Ascending aorta (tissue), 2 donors: ENCODE measurements at regions not wholly inside any gene's neighbourhood (a gene's known extent, or its start where the extent isn't known, plus 50 kb on each side); places are given as distances from the start of the nearest gene placed in this dataset.

Source experiments
- DNase-seq, 2 donors: peaks; one replicate each; pipeline ENCODE4 v3.0.0-alpha.2; 2019; ENCODE audit warnings: low spot score in 2 of 2
- H3K27ac ChIP-seq, 2 donors: fragments of 200-600 bp; sonication (generic); one replicate each; pipeline ENCODE4 v1.5.1; 2016 to 2017; ENCODE audit warnings: mild to moderate bottlenecking in 1 of 2
- H3K27me3 ChIP-seq: fragments of 200-600 bp; sonication (generic); one replicate; pipeline ENCODE4 v1.5.1; 2017
- H3K36me3 ChIP-seq, 2 donors: fragments of 200-600 bp; sonication (generic); one replicate each; pipeline ENCODE4 v1.5.1; 2016
- H3K4me1 ChIP-seq, 2 donors: fragments of 200-600 bp; sonication (generic); one replicate each; pipeline ENCODE4 v1.5.1; 2016 to 2017; ENCODE audit warnings: mild to moderate bottlenecking in 1 of 2
- H3K4me3 ChIP-seq, 2 donors: fragments of 200-600 bp; sonication (generic); one replicate each; pipeline ENCODE4 v1.5.1; 2016 to 2017; ENCODE audit warnings: mild to moderate bottlenecking in 1 of 2
- H3K9me3 ChIP-seq, 2 donors: fragments of 200-600 bp; sonication (generic); one replicate each; pipeline ENCODE4 v1.5.1; 2016
- intact Hi-C: fragments of 100-400 bp; cut with DNase I; formaldehyde crosslinking; loops from one replicate; pipeline ENCODE4 v1.15.1; 2023
- TF ChIP-seq, protein P1 (sequence below), 3 experiments: fragments of 200-600 bp in 2 of 3; fragments of 450-650 bp in 1 of 3; sonication (generic) in 2 of 3; IDR thresholded peaks; one replicate each; pipeline ENCODE4 v1.5.1; 2016 to 2019; ENCODE audit warnings: antibody characterized with exemption in 3 of 3, mild to moderate bottlenecking in 1 of 3, moderate library complexity in 1 of 3

DNA sequence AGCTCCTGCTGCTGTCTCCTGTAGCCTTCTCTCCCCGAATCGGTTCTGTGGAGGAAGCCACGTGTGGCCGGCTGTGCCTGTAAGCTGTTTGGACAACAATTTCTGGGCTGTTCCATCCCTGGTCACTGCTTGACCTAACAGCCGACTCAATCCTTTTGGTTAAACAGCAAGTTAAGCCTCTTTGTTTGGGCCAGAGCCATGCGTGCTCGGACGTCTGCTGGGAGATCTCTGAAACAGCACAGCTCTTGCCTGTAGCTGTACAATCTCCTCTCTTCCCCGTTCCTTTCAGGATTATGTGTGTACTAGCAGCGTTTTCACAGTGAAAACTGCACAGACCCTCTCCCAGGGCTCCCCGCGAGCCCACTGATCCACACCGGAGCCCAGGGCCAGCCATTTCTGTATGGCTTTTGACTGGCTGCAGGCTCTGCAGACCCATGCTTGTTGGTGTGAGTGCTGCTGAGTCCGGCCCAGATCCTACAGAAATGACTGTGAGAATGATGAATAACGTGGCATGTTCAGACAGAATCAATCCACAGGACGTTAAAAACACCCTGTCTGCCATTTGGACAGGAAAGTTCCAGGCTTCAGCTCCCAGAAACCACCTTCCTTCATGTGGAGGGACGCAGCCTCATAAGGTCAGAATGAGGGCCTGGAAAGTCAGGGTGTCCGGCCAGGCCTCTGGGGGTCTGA, 428.6 kb upstream of the ADARB2 start:
- H3K27me3 ChIP-seq, result no peaks in the 10 kb centered on the region
- intact Hi-C loops, result no loop called here
- no peaks in the 10 kb centered on the region for H3K9me3 ChIP-seq
- no peak overlapping the region for H3K4me3 ChIP-seq
- no peak overlapping the region for H3K27ac ChIP-seq
- H3K36me3 ChIP-seq, result no peaks in the 10 kb centered on the region
- DNase-seq, result no peak
- TF ChIP-seq, protein P1, sequence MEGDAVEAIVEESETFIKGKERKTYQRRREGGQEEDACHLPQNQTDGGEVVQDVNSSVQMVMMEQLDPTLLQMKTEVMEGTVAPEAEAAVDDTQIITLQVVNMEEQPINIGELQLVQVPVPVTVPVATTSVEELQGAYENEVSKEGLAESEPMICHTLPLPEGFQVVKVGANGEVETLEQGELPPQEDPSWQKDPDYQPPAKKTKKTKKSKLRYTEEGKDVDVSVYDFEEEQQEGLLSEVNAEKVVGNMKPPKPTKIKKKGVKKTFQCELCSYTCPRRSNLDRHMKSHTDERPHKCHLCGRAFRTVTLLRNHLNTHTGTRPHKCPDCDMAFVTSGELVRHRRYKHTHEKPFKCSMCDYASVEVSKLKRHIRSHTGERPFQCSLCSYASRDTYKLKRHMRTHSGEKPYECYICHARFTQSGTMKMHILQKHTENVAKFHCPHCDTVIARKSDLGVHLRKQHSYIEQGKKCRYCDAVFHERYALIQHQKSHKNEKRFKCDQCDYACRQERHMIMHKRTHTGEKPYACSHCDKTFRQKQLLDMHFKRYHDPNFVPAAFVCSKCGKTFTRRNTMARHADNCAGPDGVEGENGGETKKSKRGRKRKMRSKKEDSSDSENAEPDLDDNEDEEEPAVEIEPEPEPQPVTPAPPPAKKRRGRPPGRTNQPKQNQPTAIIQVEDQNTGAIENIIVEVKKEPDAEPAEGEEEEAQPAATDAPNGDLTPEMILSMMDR (IDR thresholded peaks at IDR 0.05), result no peak
- no peaks in the 10 kb centered on the region for H3K4me1 ChIP-seq

DNA sequence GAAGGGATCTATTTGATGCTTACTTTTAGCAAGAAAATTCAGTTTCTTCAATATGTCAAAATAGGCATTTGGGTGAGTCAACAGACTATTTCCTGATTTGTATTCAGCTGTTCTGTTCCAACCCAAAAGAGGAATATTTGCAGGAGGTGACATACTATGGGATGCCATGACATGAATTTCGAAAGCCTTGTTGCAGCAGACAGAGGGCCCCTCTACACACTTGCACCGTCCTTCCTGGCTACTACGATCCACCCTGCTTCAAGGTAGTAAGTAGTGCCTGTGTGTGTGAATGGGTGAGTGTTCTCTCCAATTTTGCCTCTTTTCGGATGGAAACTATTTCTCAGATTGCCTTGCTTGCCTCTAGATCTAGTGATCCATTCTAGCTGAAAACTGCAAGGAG, 413.0 kb upstream of the ADARB2 start:
- Histone ChIP-seq H3K27ac (no peak overlapping the region), H3K36me3 (no peaks in the 10 kb centered on the region), H3K27me3 (no peaks in the 10 kb centered on the region), H3K9me3 (no peaks in the 10 kb centered on the region), H3K4me1 (no peaks in the 10 kb centered on the region), H3K4me3 (no peak overlapping the region)
- TF ChIP-seq, protein P1 (IDR thresholded peaks at IDR 0.05), result no peak
- intact Hi-C loops, result no loop called here
- no peak for DNase-seq

DNA sequence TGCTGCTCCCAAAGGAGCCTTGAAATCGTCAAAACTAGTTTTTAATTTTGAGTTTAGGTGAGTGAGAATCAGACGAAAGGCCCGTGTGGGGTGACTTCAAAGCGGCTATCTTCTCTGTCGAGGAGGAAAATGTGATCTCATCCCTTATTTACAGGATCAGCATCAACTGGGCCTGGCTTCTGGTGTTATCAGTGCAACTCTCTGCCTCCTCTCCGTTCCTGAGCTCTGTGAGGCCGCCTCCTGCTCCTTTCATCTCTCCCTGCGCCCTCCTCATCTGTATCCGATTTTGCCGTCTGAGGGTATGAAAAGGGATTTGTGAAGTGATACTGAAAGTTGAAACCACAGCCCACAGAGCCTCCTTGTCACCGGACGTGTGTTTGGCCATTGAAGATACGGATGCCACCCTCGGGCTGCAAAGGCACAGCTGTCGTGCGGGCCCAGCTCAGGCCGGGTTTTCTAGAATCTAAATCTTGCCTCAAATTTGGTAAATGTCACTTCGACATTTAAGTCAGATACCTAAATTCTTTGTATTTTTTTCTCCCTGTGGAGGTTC, 408.7 kb upstream of the ADARB2 start:
- H3K36me3 ChIP-seq, result no peaks in the 10 kb centered on the region
- H3K4me3 ChIP-seq, result no peak overlapping the region
- TF ChIP-seq, protein P1 (IDR thresholded peaks at IDR 0.05), result no peak
- intact Hi-C loops, result no loop called here
- no peaks in the 10 kb centered on the region for H3K4me1 ChIP-seq
- no peaks in the 10 kb centered on the region for H3K9me3 ChIP-seq
- DNase-seq, result no peak
- no peaks in the 10 kb centered on the region for H3K27me3 ChIP-seq
- no peak overlapping the region for H3K27ac ChIP-seq

DNA sequence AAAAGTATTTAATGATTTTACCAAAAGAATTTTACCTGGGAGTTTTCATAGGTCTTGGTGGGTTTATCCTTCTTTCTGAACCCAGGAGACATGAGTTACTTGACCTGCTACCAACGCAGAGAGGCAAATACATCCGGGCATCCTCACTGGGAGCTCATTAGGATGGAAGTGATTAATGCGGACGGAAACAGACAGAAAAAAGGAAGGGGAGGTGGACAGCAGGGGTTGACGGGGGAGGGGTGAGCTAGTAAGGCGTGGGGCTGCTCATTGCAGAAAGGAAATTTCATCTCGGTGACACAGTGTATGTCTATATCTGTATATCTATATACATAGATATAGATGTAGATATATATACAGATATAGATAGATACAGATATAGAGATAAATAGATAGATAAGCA, 408.2 kb upstream of the ADARB2 start:
- TF ChIP-seq, protein P1 (IDR thresholded peaks at IDR 0.05), result no peak
- Histone ChIP-seq H3K9me3 (no peaks in the 10 kb centered on the region), H3K27me3 (no peaks in the 10 kb centered on the region), H3K4me3 (no peak overlapping the region), H3K4me1 (no peaks in the 10 kb centered on the region), H3K36me3 (no peaks in the 10 kb centered on the region), H3K27ac (no peak overlapping the region)
- no peak for DNase-seq
- intact Hi-C loops, result no loop called here

DNA sequence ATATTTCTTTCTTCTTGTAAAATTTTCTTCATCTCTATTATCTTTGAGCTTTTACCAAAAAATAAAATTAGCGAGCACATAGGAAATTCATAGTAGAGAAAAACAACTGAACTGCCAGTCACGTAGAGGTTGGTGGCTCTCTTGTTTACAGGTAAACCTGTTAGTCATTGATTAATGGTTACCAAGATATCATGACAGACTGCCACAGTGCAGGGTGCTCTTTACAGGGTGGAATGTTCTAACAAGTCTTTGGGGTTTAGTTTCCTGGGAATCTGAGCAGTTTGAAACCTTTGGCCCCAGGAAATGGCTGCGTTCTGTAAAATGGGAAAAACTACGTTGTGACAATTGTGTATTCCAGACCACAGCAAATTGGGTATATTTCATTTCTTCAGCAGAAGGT, 407.3 kb upstream of the ADARB2 start:
- Histone ChIP-seq H3K27ac (no peak overlapping the region), H3K36me3 (no peaks in the 10 kb centered on the region), H3K4me1 (no peaks in the 10 kb centered on the region), H3K9me3 (no peaks in the 10 kb centered on the region), H3K27me3 (no peaks in the 10 kb centered on the region), H3K4me3 (no peak overlapping the region)
- no peak for DNase-seq
- intact Hi-C loops, result no loop called here
- TF ChIP-seq, protein P1 (IDR thresholded peaks at IDR 0.05), result no peak
